NCI-H1092 (cell line): ENCODE measurements at regions not wholly inside any gene's neighbourhood (a gene's known extent, or its start where the extent isn't known, plus 50 kb on each side); places are given as distances from the start of the nearest gene placed in this dataset.

Experiments
- DNase-seq: peaks from one replicate; lab custom pipeline; 2025; lab: John Stamatoyannopoulos, UW

GRCh38 chr7:115271332-115272235, 349.7 kb downstream of the MDFIC start:
- no peak for DNase-seq

GRCh38 chr7:115269486-115269885, 347.6 kb downstream of the MDFIC start:
- DNase-seq = no peak

- no peak for DNase-seq
These were observed 345.6 kb downstream of the MDFIC start for GRCh38 chr7:115267503-115267902.

GRCh38 chr7:115260381-115260780, 338.5 kb downstream of the MDFIC start:
- no peak for DNase-seq

- no peak for DNase-seq
These were observed 330.6 kb downstream of the MDFIC start for GRCh38 chr7:115252461-115252860.

GRCh38 chr7:115249080-115249479, 327.2 kb downstream of the MDFIC start:
- no peak for DNase-seq

GRCh38 chr7:115241151-115241550, 319.3 kb downstream of the MDFIC start:
- DNase-seq = no peak

- DNase-seq = no peak
These were observed 318.3 kb downstream of the MDFIC start for GRCh38 chr7:115240242-115240641.

- DNase-seq = no peak
These were observed 313.2 kb downstream of the MDFIC start for GRCh38 chr7:115235075-115235474.

GRCh38 chr7:115233809-115234208, 311.9 kb downstream of the MDFIC start:
- DNase-seq = no peak

GRCh38 chr7:115232041-115232440, 310.1 kb downstream of the MDFIC start:
- DNase-seq = no peak

- DNase-seq = peak; percentile 20
These were observed 309.1 kb downstream of the MDFIC start for GRCh38 chr7:115230882-115231571.

GRCh38 chr7:115229401-115230105, 307.7 kb downstream of the MDFIC start:
- no peak for DNase-seq

- DNase-seq = no peak
These were observed 305.8 kb downstream of the MDFIC start for GRCh38 chr7:115227473-115228235.

- DNase-seq = no peak
These were observed 304.5 kb downstream of the MDFIC start for GRCh38 chr7:115226410-115226809.

- no peak for DNase-seq
These were observed 303.0 kb downstream of the MDFIC start for GRCh38 chr7:115224922-115225321.

GRCh38 chr7:115223959-115224358, 302.1 kb downstream of the MDFIC start:
- no peak for DNase-seq

- DNase-seq = no peak
These were observed 299.6 kb downstream of the MDFIC start for GRCh38 chr7:115221456-115221855.

GRCh38 chr7:115218076-115218475, 296.2 kb downstream of the MDFIC start:
- no peak for DNase-seq

GRCh38 chr7:115217373-115217772, 295.5 kb downstream of the MDFIC start:
- DNase-seq = no peak

- DNase-seq = no peak
These were observed 294.8 kb downstream of the MDFIC start for GRCh38 chr7:115216652-115217051.

- no peak for DNase-seq
These were observed 289.3 kb downstream of the MDFIC start for GRCh38 chr7:115211171-115211570.
